ENCODE measurements at regions not wholly inside any gene's neighbourhood (a gene's known extent, or its start where the extent isn't known, plus 50 kb on each side); places are given as distances from the start of the nearest gene placed in this dataset.

- Histone ChIP-seq H3K27ac (no peak overlapping the region), H3K4me3 (no peak overlapping the region), H3K9me3 (no peaks in the 10 kb centered on the region), H3K27me3 (no peaks in the 10 kb centered on the region), H3K4me1 (no peaks in the 10 kb centered on the region), H3K36me3 (no peaks in the 10 kb centered on the region)
- WGBS, 5 donors = 94 to 97% (median 95%) methylated on average over 1 of the region's 1 CpG
- DNase-seq = no peak
- intact Hi-C loops (cut with DNase I; ENCODE audit: low total_unique reads) = no loop called here
- no peak for TF ChIP-seq POLR2AphosphoS5 (IDR thresholded peaks at IDR 0.05)
- TF ChIP-seq EP300 (IDR thresholded peaks at IDR 0.05) = no peak
- TF ChIP-seq CTCF (IDR thresholded peaks at IDR 0.05) = no peak
- no peak for TF ChIP-seq POLR2A (IDR thresholded peaks at IDR 0.05)
Observed at GRCh38 chr4:19623866-19624265, 627.8 kb upstream of the SLIT2 start.

GRCh38 chr4:19615086-19615689 lies 636.5 kb upstream of the SLIT2 start:
- Histone ChIP-seq H3K27ac (no peak overlapping the region), H3K4me3 (no peak overlapping the region), H3K4me1 (no peaks in the 10 kb centered on the region), H3K36me3 (no peaks in the 10 kb centered on the region), H3K27me3 (no peaks in the 10 kb centered on the region), H3K9me3 (peaks cover 0 to 25% (median 12%) of the 10 kb centered on the region in 4 donors)
- TF ChIP-seq POLR2AphosphoS5 (IDR thresholded peaks at IDR 0.05) (no peak), EP300 (IDR thresholded peaks at IDR 0.05) (no peak), POLR2A (IDR thresholded peaks at IDR 0.05) (no peak), CTCF (IDR thresholded peaks at IDR 0.05) (no peak)
- WGBS, 5 donors = 74 to 88% (median 86%) methylated on average over 3 to 5 of the region's 5 CpGs
- intact Hi-C loops (cut with DNase I; ENCODE audit: low total_unique reads) = no loop called here
- DNase-seq = no peak

GRCh38 chr4:19614171-19614570 lies 637.5 kb upstream of the SLIT2 start:
- Histone ChIP-seq H3K4me3 (no peak overlapping the region), H3K4me1 (no peaks in the 10 kb centered on the region), H3K27ac (no peak overlapping the region), H3K36me3 (no peaks in the 10 kb centered on the region), H3K27me3 (no peaks in the 10 kb centered on the region), H3K9me3 (peaks cover 0 to 25% (median 12%) of the 10 kb centered on the region in 4 donors)
- intact Hi-C loops (cut with DNase I; ENCODE audit: low total_unique reads) = no loop called here
- 66 to 100% (median 83%) methylated on average over 1 of the region's 1 CpG for WGBS, 5 donors
- TF ChIP-seq POLR2A (IDR thresholded peaks at IDR 0.05) (no peak), POLR2AphosphoS5 (IDR thresholded peaks at IDR 0.05) (no peak), CTCF (IDR thresholded peaks at IDR 0.05) (no peak), EP300 (IDR thresholded peaks at IDR 0.05) (no peak)
- DNase-seq = no peak

GRCh38 chr4:19596342-19596741 lies 655.4 kb upstream of the SLIT2 start:
- 47 to 72% (median 50%) methylated on average over 2 of the region's 2 CpGs for WGBS, 5 donors
- TF ChIP-seq CTCF (IDR thresholded peaks at IDR 0.05) (no peak), POLR2AphosphoS5 (IDR thresholded peaks at IDR 0.05) (no peak), EP300 (IDR thresholded peaks at IDR 0.05) (no peak), POLR2A (IDR thresholded peaks at IDR 0.05) (no peak)
- DNase-seq = no peak
- H3K4me1 ChIP-seq = no peaks in the 10 kb centered on the region
- H3K4me3 ChIP-seq = no peak overlapping the region
- no peak overlapping the region for H3K27ac ChIP-seq
- intact Hi-C loops (cut with DNase I; ENCODE audit: low total_unique reads) = no loop called here
- H3K9me3 ChIP-seq = no peaks in the 10 kb centered on the region
- H3K27me3 ChIP-seq = no peaks in the 10 kb centered on the region
- no peaks in the 10 kb centered on the region for H3K36me3 ChIP-seq
